ENCODE measurements at regions not wholly inside any gene's neighbourhood (a gene's known extent, or its start where the extent isn't known, plus 50 kb on each side); places are given as distances from the start of the nearest gene placed in this dataset.

DNA sequence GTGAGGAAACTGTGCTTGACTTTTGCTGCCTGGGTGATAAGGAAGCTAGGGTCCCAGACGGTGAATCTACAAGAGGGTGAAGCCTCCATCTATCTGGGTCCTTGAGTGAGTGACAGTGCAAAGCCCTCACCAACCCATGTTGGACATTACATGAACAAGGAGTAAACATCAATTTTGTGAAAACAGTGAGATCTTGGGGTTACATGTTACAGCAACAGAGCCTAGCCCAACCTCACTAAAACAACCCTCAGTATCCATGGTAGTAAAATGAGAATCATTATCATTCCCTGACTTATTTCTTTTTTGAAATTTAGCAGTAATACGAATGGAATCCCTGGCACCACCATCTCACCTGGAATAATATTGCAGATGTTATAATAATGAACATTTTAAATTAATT, 103.4 kb downstream of the TSN start:
- TF ChIP-seq POLR2A (IDR thresholded peaks at IDR 0.05) = no peak
- TF ChIP-seq, protein P1, sequence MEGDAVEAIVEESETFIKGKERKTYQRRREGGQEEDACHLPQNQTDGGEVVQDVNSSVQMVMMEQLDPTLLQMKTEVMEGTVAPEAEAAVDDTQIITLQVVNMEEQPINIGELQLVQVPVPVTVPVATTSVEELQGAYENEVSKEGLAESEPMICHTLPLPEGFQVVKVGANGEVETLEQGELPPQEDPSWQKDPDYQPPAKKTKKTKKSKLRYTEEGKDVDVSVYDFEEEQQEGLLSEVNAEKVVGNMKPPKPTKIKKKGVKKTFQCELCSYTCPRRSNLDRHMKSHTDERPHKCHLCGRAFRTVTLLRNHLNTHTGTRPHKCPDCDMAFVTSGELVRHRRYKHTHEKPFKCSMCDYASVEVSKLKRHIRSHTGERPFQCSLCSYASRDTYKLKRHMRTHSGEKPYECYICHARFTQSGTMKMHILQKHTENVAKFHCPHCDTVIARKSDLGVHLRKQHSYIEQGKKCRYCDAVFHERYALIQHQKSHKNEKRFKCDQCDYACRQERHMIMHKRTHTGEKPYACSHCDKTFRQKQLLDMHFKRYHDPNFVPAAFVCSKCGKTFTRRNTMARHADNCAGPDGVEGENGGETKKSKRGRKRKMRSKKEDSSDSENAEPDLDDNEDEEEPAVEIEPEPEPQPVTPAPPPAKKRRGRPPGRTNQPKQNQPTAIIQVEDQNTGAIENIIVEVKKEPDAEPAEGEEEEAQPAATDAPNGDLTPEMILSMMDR (IDR thresholded peaks at IDR 0.05) = no peak
